ENCODE measurements at regions not wholly inside any gene's neighbourhood (a gene's known extent, or its start where the extent isn't known, plus 50 kb on each side); places are given as distances from the start of the nearest gene placed in this dataset.

- Histone ChIP-seq H2AFZ (ENCODE audit: low read depth, low read length) (no peak overlapping the region), H3K4me1 (ENCODE audit: control insufficient read depth, insufficient read depth, low read depth, low read length) (no peaks in the 10 kb centered on the region), H3K4ac (ENCODE audit: low read depth in 1 of 2, low read length in 2 of 2) (no peak overlapping the region), H2BK5ac (ENCODE audit: low read depth, low read length, poor library complexity, severe bottlenecking) (no peak overlapping the region), H2AK5ac (ENCODE audit: low read length, severe bottlenecking) (no peak overlapping the region), H3K9me3 (ENCODE audit: control insufficient read depth, low read length) (no peaks in the 10 kb centered on the region), H3K14ac (ENCODE audit: low read length in 2 of 2) (no peak overlapping the region), H4K91ac (ENCODE audit: low read length) (no peak overlapping the region), H3K23ac (ENCODE audit: low read length in 2 of 2) (no peak overlapping the region), H3K18ac (ENCODE audit: low read depth in 1 of 2, low read length in 2 of 2) (no peak overlapping the region), H2BK15ac (ENCODE audit: low read depth, poor library complexity, severe bottlenecking) (no peak overlapping the region), H4K8ac (ENCODE audit: low read length) (no peak overlapping the region), H3K27ac (ENCODE audit: low read length, poor library complexity, severe bottlenecking) (no peak overlapping the region), H3K4me2 (ENCODE audit: low read length, poor library complexity, severe bottlenecking) (no peak overlapping the region), H2BK12ac (ENCODE audit: low read length in 2 of 2) (no peak overlapping the region), H3K79me1 (replicated peaks; ENCODE audit: low read length, poor library complexity, severe bottlenecking) (no peaks in the 10 kb centered on the region), H3K4me3 (ENCODE audit: insufficient read depth in 1 of 2, low read depth in 1 of 2, low read length in 2 of 2) (no peak overlapping the region), H3K9ac (ENCODE audit: low read length) (no peak overlapping the region), H3K36me3 (ENCODE audit: control insufficient read depth in 1 of 2, insufficient read depth in 2 of 2, low read depth in 1 of 2, low read length in 2 of 2) (no peaks in the 10 kb centered on the region), H2BK120ac (ENCODE audit: low read depth, low read length) (no peak overlapping the region), H3K27me3 (ENCODE audit: control insufficient read depth in 1 of 2, insufficient read depth in 1 of 2, low read length in 2 of 2) (no peaks in the 10 kb centered on the region)
- WGBS = 57% methylated on average over 2 of the region's 2 CpGs
- DNase-seq = no peak
Observed at GRCh38 chr22:34638128-34638527, 427.8 kb upstream of the ISX start.

- Histone ChIP-seq H2AFZ (ENCODE audit: low read depth, low read length) (no peak overlapping the region), H2AK5ac (ENCODE audit: low read length, severe bottlenecking) (no peak overlapping the region), H3K18ac (ENCODE audit: low read depth in 1 of 2, low read length in 2 of 2) (no peak overlapping the region), H2BK120ac (ENCODE audit: low read depth, low read length) (no peak overlapping the region), H3K4ac (ENCODE audit: low read depth in 1 of 2, low read length in 2 of 2) (no peak overlapping the region), H2BK5ac (ENCODE audit: low read depth, low read length, poor library complexity, severe bottlenecking) (no peak overlapping the region), H3K4me2 (ENCODE audit: low read length, poor library complexity, severe bottlenecking) (no peak overlapping the region), H3K36me3 (ENCODE audit: control insufficient read depth in 1 of 2, insufficient read depth in 2 of 2, low read depth in 1 of 2, low read length in 2 of 2) (no peaks in the 10 kb centered on the region), H3K14ac (ENCODE audit: low read length in 2 of 2) (no peak overlapping the region), H3K9me3 (ENCODE audit: control insufficient read depth, low read length) (no peaks in the 10 kb centered on the region), H4K91ac (ENCODE audit: low read length) (no peak overlapping the region), H4K8ac (ENCODE audit: low read length) (no peak overlapping the region), H3K4me3 (ENCODE audit: insufficient read depth in 1 of 2, low read depth in 1 of 2, low read length in 2 of 2) (no peak overlapping the region), H2BK12ac (ENCODE audit: low read length in 2 of 2) (no peak overlapping the region), H2BK15ac (ENCODE audit: low read depth, poor library complexity, severe bottlenecking) (no peak overlapping the region), H3K4me1 (ENCODE audit: control insufficient read depth, insufficient read depth, low read depth, low read length) (no peaks in the 10 kb centered on the region), H3K27me3 (ENCODE audit: control insufficient read depth in 1 of 2, insufficient read depth in 1 of 2, low read length in 2 of 2) (no peaks in the 10 kb centered on the region), H3K27ac (ENCODE audit: low read length, poor library complexity, severe bottlenecking) (no peak overlapping the region), H3K23ac (ENCODE audit: low read length in 2 of 2) (no peak overlapping the region), H3K79me1 (replicated peaks; ENCODE audit: low read length, poor library complexity, severe bottlenecking) (no peaks in the 10 kb centered on the region), H3K9ac (ENCODE audit: low read length) (no peak overlapping the region)
- WGBS = 83% methylated on average over 5 of the region's 5 CpGs
- DNase-seq = no peak
Observed at GRCh38 chr22:34639911-34640310, 426.0 kb upstream of the ISX start.

- Histone ChIP-seq H3K9ac (ENCODE audit: low read length) (no peak overlapping the region), H2BK120ac (ENCODE audit: low read depth, low read length) (no peak overlapping the region), H4K91ac (ENCODE audit: low read length) (no peak overlapping the region), H3K9me3 (ENCODE audit: control insufficient read depth, low read length) (no peaks in the 10 kb centered on the region), H3K27ac (ENCODE audit: low read length, poor library complexity, severe bottlenecking) (no peak overlapping the region), H3K4me2 (ENCODE audit: low read length, poor library complexity, severe bottlenecking) (no peak overlapping the region), H2BK15ac (ENCODE audit: low read depth, poor library complexity, severe bottlenecking) (no peak overlapping the region), H2AK5ac (ENCODE audit: low read length, severe bottlenecking) (no peak overlapping the region), H2BK5ac (ENCODE audit: low read depth, low read length, poor library complexity, severe bottlenecking) (no peak overlapping the region), H3K23ac (ENCODE audit: low read length in 2 of 2) (no peak overlapping the region), H2BK12ac (ENCODE audit: low read length in 2 of 2) (no peak overlapping the region), H3K18ac (ENCODE audit: low read depth in 1 of 2, low read length in 2 of 2) (no peak overlapping the region), H3K4me3 (ENCODE audit: insufficient read depth in 1 of 2, low read depth in 1 of 2, low read length in 2 of 2) (no peak overlapping the region), H3K4me1 (ENCODE audit: control insufficient read depth, insufficient read depth, low read depth, low read length) (no peaks in the 10 kb centered on the region), H4K8ac (ENCODE audit: low read length) (no peak overlapping the region), H3K79me1 (replicated peaks; ENCODE audit: low read length, poor library complexity, severe bottlenecking) (no peaks in the 10 kb centered on the region), H3K4ac (ENCODE audit: low read depth in 1 of 2, low read length in 2 of 2) (no peak overlapping the region), H2AFZ (ENCODE audit: low read depth, low read length) (no peak overlapping the region), H3K36me3 (ENCODE audit: control insufficient read depth in 1 of 2, insufficient read depth in 2 of 2, low read depth in 1 of 2, low read length in 2 of 2) (no peaks in the 10 kb centered on the region), H3K27me3 (ENCODE audit: control insufficient read depth in 1 of 2, insufficient read depth in 1 of 2, low read length in 2 of 2) (no peaks in the 10 kb centered on the region), H3K14ac (ENCODE audit: low read length in 2 of 2) (no peak overlapping the region)
- no peak for DNase-seq
- WGBS = 63% methylated on average over 6 of the region's 6 CpGs
Observed at GRCh38 chr22:34645375-34645774, 420.6 kb upstream of the ISX start.

GRCh38 chr22:34669001-34669400 lies 397.0 kb upstream of the ISX start:
- Histone ChIP-seq H3K9me3 (ENCODE audit: control insufficient read depth, low read length) (no peaks in the 10 kb centered on the region), H4K8ac (ENCODE audit: low read length) (no peak overlapping the region), H3K4me2 (ENCODE audit: low read length, poor library complexity, severe bottlenecking) (no peak overlapping the region), H3K4me1 (ENCODE audit: control insufficient read depth, insufficient read depth, low read depth, low read length) (no peaks in the 10 kb centered on the region), H4K91ac (ENCODE audit: low read length) (no peak overlapping the region), H2AFZ (ENCODE audit: low read depth, low read length) (no peak overlapping the region), H3K36me3 (ENCODE audit: control insufficient read depth in 1 of 2, insufficient read depth in 2 of 2, low read depth in 1 of 2, low read length in 2 of 2) (no peaks in the 10 kb centered on the region), H3K27ac (ENCODE audit: low read length, poor library complexity, severe bottlenecking) (no peak overlapping the region), H3K18ac (ENCODE audit: low read depth in 1 of 2, low read length in 2 of 2) (no peak overlapping the region), H3K4ac (ENCODE audit: low read depth in 1 of 2, low read length in 2 of 2) (no peak overlapping the region), H3K27me3 (ENCODE audit: control insufficient read depth in 1 of 2, insufficient read depth in 1 of 2, low read length in 2 of 2) (no peaks in the 10 kb centered on the region), H3K4me3 (ENCODE audit: insufficient read depth in 1 of 2, low read depth in 1 of 2, low read length in 2 of 2) (no peak overlapping the region), H3K14ac (ENCODE audit: low read length in 2 of 2) (no peak overlapping the region), H2BK120ac (ENCODE audit: low read depth, low read length) (no peak overlapping the region), H2BK12ac (ENCODE audit: low read length in 2 of 2) (no peak overlapping the region), H2AK5ac (ENCODE audit: low read length, severe bottlenecking) (no peak overlapping the region), H2BK15ac (ENCODE audit: low read depth, poor library complexity, severe bottlenecking) (no peak overlapping the region), H3K23ac (ENCODE audit: low read length in 2 of 2) (no peak overlapping the region), H3K79me1 (replicated peaks; ENCODE audit: low read length, poor library complexity, severe bottlenecking) (no peaks in the 10 kb centered on the region), H3K9ac (ENCODE audit: low read length) (no peak overlapping the region), H2BK5ac (ENCODE audit: low read depth, low read length, poor library complexity, severe bottlenecking) (no peak overlapping the region)
- no peak for DNase-seq
- 85% methylated on average over 1 of the region's 1 CpG for WGBS

Measured in mesenchymal stem cell (in vitro differentiated cells and primary cell).